A549 (cell line): ENCODE measurements at regions not wholly inside any gene's neighbourhood (a gene's known extent, or its start where the extent isn't known, plus 50 kb on each side); places are given as distances from the start of the nearest gene placed in this dataset.

Experiments used
- ATAC-seq, 2 experiments: fragments of 200-7000 bp in 1 of 2; fragments of >200 bp in 1 of 2; cut with Nextera tagmentation in 1 of 2; cut with Tn5 transposase in 1 of 2; 3 replicates each; pipeline versions ENCODE4 v1.8.0 to v1.9.1; 2018 to 2020; ENCODE audit warnings: mild to moderate bottlenecking in 1 of 2, moderate library complexity in 1 of 2
- CTCF ChIA-PET: fragments of 300-600 bp; sonication (Branson Sonifier 250); formaldehyde crosslinking; extraction: SDS; loops from one replicate; lab custom pipeline; 2021; ENCODE audit warnings: antibody characterized with exemption, inconsistent platforms; lab: Yijun Ruan, JAX
- POLR2A ChIA-PET: fragments of 350-600 bp; formaldehyde crosslinking; extraction: SDS; loops from one replicate; lab custom pipeline; 2021; ENCODE audit warnings: antibody characterized with exemption, inconsistent platforms; lab: Yijun Ruan, JAX
- DNase-seq, 2 experiments: peaks; one replicate each; pipeline versions ENCODE4 v3.0.0 to v3.0.0-alpha.2; 2011 to 2016; ENCODE audit warnings: low read depth in 1 of 2, low spot score in 1 of 2
- FAIRE-seq: peaks from 2 replicates; lab custom pipeline; 2011; peaks lifted over from hg19 to GRCh38; lab: Jason Lieb, UNC
- H3K27ac ChIP-seq, 2 experiments: fragments of >200 bp; sonication (Bioruptor Twin); formaldehyde crosslinking; 3 replicates each; pipeline ENCODE4 v1.5.1; 2016 to 2017
- H3K4me1 ChIP-seq: fragments of >200 bp; sonication (Bioruptor Twin); formaldehyde crosslinking; 3 replicates; pipeline ENCODE4 v1.6.1; 2016
- H3K4me2 ChIP-seq: fragments of >200 bp; sonication (Bioruptor Twin); formaldehyde crosslinking; 3 replicates; pipeline ENCODE4 v1.6.1; 2016
- H3K4me3 ChIP-seq: fragments of >200 bp; sonication (Bioruptor Twin); formaldehyde crosslinking; 3 replicates; pipeline ENCODE4 v1.5.1; 2016
- H3K9me3 ChIP-seq: fragments of >200 bp; sonication (Bioruptor Twin); formaldehyde crosslinking; 3 replicates; pipeline ENCODE4 v1.6.1; 2016
- CEBPB ChIP-seq, 2 experiments: fragments of >200 bp in 1 of 2; sonication (Bioruptor Twin) in 1 of 2; formaldehyde crosslinking in 1 of 2; IDR thresholded peaks; 2 replicates each; pipeline ENCODE4 v1.6.1; 2012 to 2016
- CHD4 ChIP-seq: fragments of 200-600 bp; sonication (generic); IDR thresholded peaks from 2 replicates; pipeline ENCODE4 v1.6.1; 2016; ENCODE audit warnings: antibody characterized with exemption, mild to moderate bottlenecking, borderline replicate concordance
- EHF ChIP-seq: fragments of 250-450 bp; sonication (Bioruptor Pico); IDR thresholded peaks from 2 replicates; pipeline ENCODE4 v1.5.0; 2020; ENCODE audit warnings: mild to moderate bottlenecking
- EHMT2 ChIP-seq: fragments of 200-600 bp; sonication (generic); IDR thresholded peaks from 2 replicates; pipeline ENCODE4 v1.6.1; 2016; ENCODE audit warnings: antibody characterized with exemption, low read depth, mild to moderate bottlenecking, moderate library complexity
- FOSL2 ChIP-seq, 2 experiments: fragments of 450-650 bp in 1 of 2; fragments of >200 bp in 1 of 2; sonication (Bioruptor Twin) in 1 of 2; formaldehyde crosslinking; IDR thresholded peaks; 2 replicates each; pipeline versions ENCODE4 v1.5.0 to v1.6.1; 2016 to 2020; ENCODE audit warnings: mild to moderate bottlenecking in 1 of 2, moderate library complexity in 1 of 2
- JUNB ChIP-seq: fragments of >200 bp; sonication (Bioruptor Twin); formaldehyde crosslinking; IDR thresholded peaks from 2 replicates; pipeline ENCODE4 v1.6.1; 2016
- KDM5A ChIP-seq: fragments of 200-600 bp; sonication (generic); IDR thresholded peaks from 2 replicates; pipeline ENCODE4 v1.6.1; 2016; ENCODE audit warnings: antibody characterized with exemption, mild to moderate bottlenecking
- MAFK ChIP-seq: fragments of 450-650 bp; IDR thresholded peaks from 2 replicates; pipeline ENCODE4 v1.6.1; 2014; ENCODE audit not compliant: partially characterized antibody
- NPAS2 ChIP-seq: fragments of 250-450 bp; sonication (Bioruptor Pico); IDR thresholded peaks from 2 replicates; pipeline ENCODE4 v1.8.0; 2022; ENCODE audit warnings: mild to moderate bottlenecking, moderate library complexity, borderline replicate concordance
- NR3C1 ChIP-seq: fragments of >200 bp; sonication (Bioruptor Twin); formaldehyde crosslinking; IDR thresholded peaks from 3 replicates; pipeline ENCODE4 v1.6.1; 2017
- POLR2AphosphoS2 ChIP-seq: conservative IDR thresholded peaks from 2 replicates; pipeline ENCODE4 v1.6.1; 2012; ENCODE audit warnings: low read length, improper control_type of control experiment, inconsistent platforms
- RAD21 ChIP-seq, 2 experiments: fragments of >200 bp in 1 of 2; sonication (Bioruptor Twin) in 1 of 2; formaldehyde crosslinking in 1 of 2; IDR thresholded peaks in 1 of 2; conservative IDR thresholded peaks in 1 of 2; 2 replicates in 1 of 2; 3 replicates in 1 of 2; pipeline ENCODE4 v1.6.1; 2012 to 2018; ENCODE audit warnings: inconsistent platforms in 1 of 2
- RARB ChIP-seq: fragments of 250-450 bp; sonication (Bioruptor Pico); IDR thresholded peaks from 2 replicates; pipeline ENCODE4 v1.8.0; 2021; ENCODE audit warnings: mild to moderate bottlenecking, moderate library complexity
- RFX5 ChIP-seq: fragments of 450-650 bp; IDR thresholded peaks from 2 replicates; pipeline ENCODE4 v1.7.1; 2014; ENCODE audit warnings: antibody characterized with exemption, mild to moderate bottlenecking, moderate library complexity
- RNF2 ChIP-seq: fragments of 200-600 bp; sonication (generic); IDR thresholded peaks from 2 replicates; pipeline ENCODE4 v1.6.1; 2016; ENCODE audit warnings: low read depth, mild to moderate bottlenecking, antibody characterized with exemption, moderate library complexity, borderline replicate concordance
- SREBF2 ChIP-seq: fragments of 450-650 bp; IDR thresholded peaks from 2 replicates; pipeline ENCODE4 v1.6.1; 2014; ENCODE audit warnings: mild to moderate bottlenecking, moderate library complexity
- ZFP36 ChIP-seq: fragments of 450-650 bp; IDR thresholded peaks from 2 replicates; pipeline ENCODE4 v1.6.1; 2014; ENCODE audit warnings: borderline replicate concordance; ENCODE audit not compliant: partially characterized antibody
- ZNF302 ChIP-seq: fragments of 250-450 bp; sonication (Bioruptor Pico); IDR thresholded peaks from 2 replicates; pipeline ENCODE4 v1.9.0; 2021; ENCODE audit warnings: inconsistent platforms, mild to moderate bottlenecking, moderate library complexity
- WGBS: methylation state at CpG from one replicate; pipeline ENCODE4 v1.1.6; 2017; ENCODE audit errors: missing lambda C conversion rate; 5-methylcytosine and 5-hydroxymethylcytosine counted together
- TF ChIP-seq, protein P1 (sequence below): fragments of >200 bp; sonication (Bioruptor Twin); formaldehyde crosslinking; IDR thresholded peaks from 3 replicates; pipeline ENCODE4 v1.5.1; 2016
- TF ChIP-seq, protein P2 (sequence below): fragments of 450-650 bp; IDR thresholded peaks from 2 replicates; pipeline ENCODE4 v1.6.1; 2014; ENCODE audit warnings: antibody characterized with exemption
- TF ChIP-seq, protein P3 (sequence below): IDR thresholded peaks from 2 replicates; pipeline ENCODE4 v1.6.1; 2012; ENCODE audit warnings: low read depth, borderline replicate concordance

DNA sequence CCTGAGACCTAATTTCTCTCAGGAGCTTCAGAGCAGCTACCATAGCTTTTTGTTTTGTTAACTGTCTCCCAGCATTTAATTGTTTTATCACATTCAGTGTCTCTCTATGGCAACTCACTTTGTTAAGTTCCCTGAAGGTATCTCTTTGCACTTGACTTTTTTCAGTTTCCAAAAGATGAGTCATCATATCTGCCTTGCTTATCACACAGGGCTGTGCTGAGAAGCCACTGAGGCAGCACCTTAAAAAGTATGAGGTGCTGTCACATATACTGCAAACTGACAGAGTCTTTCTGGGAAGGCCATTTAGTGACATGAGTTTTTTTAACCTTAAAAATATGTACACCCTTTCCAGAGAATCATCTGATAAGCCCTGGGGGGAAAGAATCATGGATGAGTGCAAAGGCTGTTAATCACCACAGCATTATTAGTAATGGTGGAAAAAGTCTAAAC is 56.8 kb downstream of the PPP1R3C start:
- TF ChIP-seq KDM5A (no peak), ZFP36 (no peak), MAFK (peak; percentile 64), RNF2 (no peak), FOSL2 (IDR thresholded peaks at IDR 0.05) (no peak), FOSL2 (CRISPR knock-in tag; IDR thresholded peaks at IDR 0.05) (peak; percentile 81), CHD4 (no peak), ZNF302 (no peak)
- TF ChIP-seq, protein P1, sequence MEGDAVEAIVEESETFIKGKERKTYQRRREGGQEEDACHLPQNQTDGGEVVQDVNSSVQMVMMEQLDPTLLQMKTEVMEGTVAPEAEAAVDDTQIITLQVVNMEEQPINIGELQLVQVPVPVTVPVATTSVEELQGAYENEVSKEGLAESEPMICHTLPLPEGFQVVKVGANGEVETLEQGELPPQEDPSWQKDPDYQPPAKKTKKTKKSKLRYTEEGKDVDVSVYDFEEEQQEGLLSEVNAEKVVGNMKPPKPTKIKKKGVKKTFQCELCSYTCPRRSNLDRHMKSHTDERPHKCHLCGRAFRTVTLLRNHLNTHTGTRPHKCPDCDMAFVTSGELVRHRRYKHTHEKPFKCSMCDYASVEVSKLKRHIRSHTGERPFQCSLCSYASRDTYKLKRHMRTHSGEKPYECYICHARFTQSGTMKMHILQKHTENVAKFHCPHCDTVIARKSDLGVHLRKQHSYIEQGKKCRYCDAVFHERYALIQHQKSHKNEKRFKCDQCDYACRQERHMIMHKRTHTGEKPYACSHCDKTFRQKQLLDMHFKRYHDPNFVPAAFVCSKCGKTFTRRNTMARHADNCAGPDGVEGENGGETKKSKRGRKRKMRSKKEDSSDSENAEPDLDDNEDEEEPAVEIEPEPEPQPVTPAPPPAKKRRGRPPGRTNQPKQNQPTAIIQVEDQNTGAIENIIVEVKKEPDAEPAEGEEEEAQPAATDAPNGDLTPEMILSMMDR = no peak
- peak overlapping the region in 1 of 2 experiments; percentile 3; a peak in 1 of 6 replicates for H3K27ac ChIP-seq
- no peaks in the 10 kb centered on the region for H3K9me3 ChIP-seq
- FAIRE-seq = no peak
- ATAC-seq = no peak
- ChIA-PET CTCF (no interaction called here), POLR2A (interaction anchor here (0.7 kb wide), 1 partner anchor 15 kb away, joined by 3 read pairs; no protein-coding TSS in a partner anchor)
- no peak for DNase-seq
- H3K4me3 ChIP-seq = no peak overlapping the region
- H3K4me2 ChIP-seq = no peak overlapping the region
- H3K4me1 ChIP-seq = peaks cover 9% of the 10 kb centered on the region

DNA sequence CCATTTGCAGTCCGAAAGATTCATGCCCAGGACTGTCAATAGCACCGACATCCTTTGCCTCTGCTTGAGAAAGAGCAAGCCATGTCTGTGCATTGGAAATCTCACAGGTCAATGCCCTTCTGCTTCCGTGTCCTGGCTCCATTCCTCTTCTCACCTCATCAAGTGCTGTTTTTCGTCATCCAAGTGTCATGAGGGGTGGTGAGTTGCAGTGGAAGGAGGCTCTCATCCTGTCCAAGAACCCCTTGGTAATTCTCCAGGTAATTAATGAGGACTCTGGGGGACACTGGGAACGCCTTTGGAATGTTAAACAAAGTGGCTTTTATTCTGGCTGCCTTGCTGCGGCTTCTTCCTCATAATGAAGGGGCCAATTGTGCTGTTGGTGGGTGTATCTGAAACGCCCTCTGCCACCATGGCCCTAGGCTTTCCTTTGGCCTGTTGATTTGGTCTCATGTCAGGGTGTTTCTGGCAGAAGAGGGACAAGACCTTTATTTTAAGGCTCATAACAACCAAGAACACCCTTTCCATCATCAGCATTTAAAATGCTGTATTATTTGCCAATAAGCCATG is 57.7 kb downstream of the PPP1R3C start:
- H3K4me3 ChIP-seq = no peak overlapping the region
- ATAC-seq (no peak), FAIRE-seq (no peak), DNase-seq (no peak)
- CTCF ChIA-PET = interaction anchor here (0.9 kb wide), 1 partner anchor 23 kb away, joined by 3 read pairs; no protein-coding TSS in a partner anchor
- H3K4me2 ChIP-seq = no peak overlapping the region
- no peak for TF ChIP-seq RARB (CRISPR knock-in tag)
- no peak for TF ChIP-seq RAD21 (conservative IDR thresholded peaks at IDR 0.05 in 1 of 2, IDR thresholded peaks at IDR 0.05 in 1 of 2)
- TF ChIP-seq SREBF2 = no peak
- no peak for TF ChIP-seq NR3C1
- TF ChIP-seq EHF (CRISPR knock-in tag) = no peak
- H3K9me3 ChIP-seq = no peaks in the 10 kb centered on the region
- POLR2A ChIA-PET = no interaction called here
- WGBS = 82% methylated on average over 7 of the region's 7 CpGs
- peaks cover 9% of the 10 kb centered on the region for H3K4me1 ChIP-seq
- no peak overlapping the region for H3K27ac ChIP-seq

DNA sequence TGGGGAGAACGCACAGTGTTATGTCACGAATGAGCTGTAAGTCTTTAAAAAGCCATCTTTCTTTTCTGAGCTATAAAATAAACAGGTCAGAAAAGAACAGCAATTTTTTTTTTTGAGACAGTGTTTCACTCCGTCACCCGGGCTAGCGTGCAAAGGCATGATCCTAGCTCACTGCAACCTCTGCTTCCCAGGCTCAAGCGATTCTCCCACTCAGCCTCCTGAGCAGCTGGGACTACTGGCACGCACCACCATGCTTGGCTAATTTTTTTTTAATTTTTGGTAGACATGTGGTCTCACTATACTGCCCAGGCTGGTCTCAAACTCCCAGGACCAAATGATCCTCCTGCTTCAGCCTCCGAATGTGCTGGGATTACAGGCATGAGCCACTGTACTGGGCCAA is 58.6 kb downstream of the PPP1R3C start:
- H3K27ac ChIP-seq = no peak overlapping the region
- ChIA-PET POLR2A (no interaction called here), CTCF (interaction anchor here (0.9 to 1.1 kb wide), 4 partner anchors 9 to 36 kb away, joined by 3 to 4 read pairs (median 3); no protein-coding TSS in a partner anchor)
- peaks cover 9% of the 10 kb centered on the region for H3K4me1 ChIP-seq
- WGBS = 93% methylated on average over 8 of the region's 8 CpGs
- H3K4me2 ChIP-seq = no peak overlapping the region
- no peak overlapping the region for H3K4me3 ChIP-seq
- FAIRE-seq = no peak
- TF ChIP-seq, protein P2, sequence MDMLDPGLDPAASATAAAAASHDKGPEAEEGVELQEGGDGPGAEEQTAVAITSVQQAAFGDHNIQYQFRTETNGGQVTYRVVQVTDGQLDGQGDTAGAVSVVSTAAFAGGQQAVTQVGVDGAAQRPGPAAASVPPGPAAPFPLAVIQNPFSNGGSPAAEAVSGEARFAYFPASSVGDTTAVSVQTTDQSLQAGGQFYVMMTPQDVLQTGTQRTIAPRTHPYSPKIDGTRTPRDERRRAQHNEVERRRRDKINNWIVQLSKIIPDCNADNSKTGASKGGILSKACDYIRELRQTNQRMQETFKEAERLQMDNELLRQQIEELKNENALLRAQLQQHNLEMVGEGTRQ = no peak
- TF ChIP-seq JUNB (no peak), EHMT2 (no peak), NPAS2 (no peak), NR3C1 (no peak), RFX5 (no peak), POLR2AphosphoS2 (no peak), CEBPB (IDR thresholded peaks at IDR 0.05) (no peak)
- TF ChIP-seq, protein P3, sequence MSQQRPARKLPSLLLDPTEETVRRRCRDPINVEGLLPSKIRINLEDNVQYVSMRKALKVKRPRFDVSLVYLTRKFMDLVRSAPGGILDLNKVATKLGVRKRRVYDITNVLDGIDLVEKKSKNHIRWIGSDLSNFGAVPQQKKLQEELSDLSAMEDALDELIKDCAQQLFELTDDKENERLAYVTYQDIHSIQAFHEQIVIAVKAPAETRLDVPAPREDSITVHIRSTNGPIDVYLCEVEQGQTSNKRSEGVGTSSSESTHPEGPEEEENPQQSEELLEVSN = no peak
- DNase-seq = no peak
- ATAC-seq = no peak
- H3K9me3 ChIP-seq = no peaks in the 10 kb centered on the region
